ENCODE measurements at regions not wholly inside any gene's neighbourhood (a gene's known extent, or its start where the extent isn't known, plus 50 kb on each side); places are given as distances from the start of the nearest gene placed in this dataset.

DNA sequence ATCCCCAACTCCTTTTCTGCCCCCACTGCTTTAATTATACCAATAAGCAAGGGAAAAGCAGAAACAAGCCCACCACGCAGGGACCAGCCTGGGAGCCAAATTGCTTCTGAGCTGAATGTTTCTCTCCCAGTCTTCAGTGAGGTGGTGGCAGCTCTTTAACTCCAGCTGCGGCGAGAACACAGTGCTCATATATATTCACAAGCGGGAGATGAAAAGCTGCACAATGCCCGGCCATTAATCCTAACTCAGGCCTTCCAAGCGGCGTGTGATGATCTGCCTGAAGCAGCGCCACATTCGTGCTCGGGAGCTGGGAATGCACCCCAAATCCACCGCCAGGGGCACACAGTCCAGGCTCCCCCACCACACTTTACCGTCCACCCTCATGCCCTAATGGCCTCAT lies 203.7 kb upstream of the SDK2 start:
- intact Hi-C loops (cut with micrococcal nuclease) = no loop called here
- Histone ChIP-seq H3K4me1 (ENCODE audit: control insufficient read depth in 2 of 2, insufficient read depth in 2 of 2, low read length in 2 of 2) (no peaks in the 10 kb centered on the region), H3K79me2 (ENCODE audit: control insufficient read depth, insufficient read depth, low read length) (no peaks in the 10 kb centered on the region), H3K36me3 (replicated peaks in 1 of 2; ENCODE audit: control extremely low read depth in 1 of 2, control insufficient read depth in 1 of 2, extremely low read depth in 1 of 2, insufficient read depth in 2 of 2, low read length in 1 of 2) (no peaks in the 10 kb centered on the region), H3K9me3 (ENCODE audit: control extremely low read depth in 1 of 3, control insufficient read depth in 2 of 3, insufficient read depth in 1 of 3, low read length in 2 of 3) (peaks cover 0 to 7% (median 0%) of the 10 kb centered on the region in 3 donors), H3K9ac (ENCODE audit: low read length) (no peak overlapping the region), H3K27me3 (replicated peaks in 1 of 4; ENCODE audit: control extremely low read depth in 1 of 4, control insufficient read depth in 3 of 4, insufficient read depth in 4 of 4, low read length in 3 of 4) (peaks cover 0 to 3% (median 0%) of the 10 kb centered on the region in 4 experiments), H3K4me3 (ENCODE audit: control extremely low read depth in 1 of 5, extremely low read depth in 1 of 5, insufficient read depth in 1 of 5, low read depth in 2 of 5, low read length in 4 of 5) (no peak overlapping the region), H3K4me2 (replicated peaks; ENCODE audit: low read depth, low read length, poor library complexity, severe bottlenecking) (no peak overlapping the region), H2AFZ (ENCODE audit: insufficient read depth, low read depth, low read length, poor library complexity, severe bottlenecking) (no peak overlapping the region), H3K27ac (ENCODE audit: low read length in 2 of 2) (no peak overlapping the region), H4K20me1 (ENCODE audit: control insufficient read depth, insufficient read depth, low read length, poor library complexity, severe bottlenecking) (no peaks in the 10 kb centered on the region)
- Mint-ChIP-seq H3K4me3 (no peak overlapping the region), H3K27ac (no peak overlapping the region), H3K9me3 (ENCODE audit: insufficient read depth) (no peaks in the 10 kb centered on the region), H3K27me3 (peaks cover 19% of the 10 kb centered on the region), H3K4me1 (no peaks in the 10 kb centered on the region)
- ChIA-PET CTCF (no interaction called here), POLR2A (no interaction called here)
- no peak for ATAC-seq (ENCODE audit: low read depth)
- 96% methylated on average over 10 of the region's 12 CpGs for WGBS (ENCODE audit: insufficient coverage)
- DNase-seq = no peak
- TF ChIP-seq EZH2 (IDR thresholded peaks at IDR 0.05; ENCODE audit: borderline replicate concordance, insufficient read depth, low read depth, low read length, poor library complexity, severe bottlenecking) = no peak
- TF ChIP-seq, protein P1, sequence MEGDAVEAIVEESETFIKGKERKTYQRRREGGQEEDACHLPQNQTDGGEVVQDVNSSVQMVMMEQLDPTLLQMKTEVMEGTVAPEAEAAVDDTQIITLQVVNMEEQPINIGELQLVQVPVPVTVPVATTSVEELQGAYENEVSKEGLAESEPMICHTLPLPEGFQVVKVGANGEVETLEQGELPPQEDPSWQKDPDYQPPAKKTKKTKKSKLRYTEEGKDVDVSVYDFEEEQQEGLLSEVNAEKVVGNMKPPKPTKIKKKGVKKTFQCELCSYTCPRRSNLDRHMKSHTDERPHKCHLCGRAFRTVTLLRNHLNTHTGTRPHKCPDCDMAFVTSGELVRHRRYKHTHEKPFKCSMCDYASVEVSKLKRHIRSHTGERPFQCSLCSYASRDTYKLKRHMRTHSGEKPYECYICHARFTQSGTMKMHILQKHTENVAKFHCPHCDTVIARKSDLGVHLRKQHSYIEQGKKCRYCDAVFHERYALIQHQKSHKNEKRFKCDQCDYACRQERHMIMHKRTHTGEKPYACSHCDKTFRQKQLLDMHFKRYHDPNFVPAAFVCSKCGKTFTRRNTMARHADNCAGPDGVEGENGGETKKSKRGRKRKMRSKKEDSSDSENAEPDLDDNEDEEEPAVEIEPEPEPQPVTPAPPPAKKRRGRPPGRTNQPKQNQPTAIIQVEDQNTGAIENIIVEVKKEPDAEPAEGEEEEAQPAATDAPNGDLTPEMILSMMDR (IDR thresholded peaks at IDR 0.05) = no peak

DNA sequence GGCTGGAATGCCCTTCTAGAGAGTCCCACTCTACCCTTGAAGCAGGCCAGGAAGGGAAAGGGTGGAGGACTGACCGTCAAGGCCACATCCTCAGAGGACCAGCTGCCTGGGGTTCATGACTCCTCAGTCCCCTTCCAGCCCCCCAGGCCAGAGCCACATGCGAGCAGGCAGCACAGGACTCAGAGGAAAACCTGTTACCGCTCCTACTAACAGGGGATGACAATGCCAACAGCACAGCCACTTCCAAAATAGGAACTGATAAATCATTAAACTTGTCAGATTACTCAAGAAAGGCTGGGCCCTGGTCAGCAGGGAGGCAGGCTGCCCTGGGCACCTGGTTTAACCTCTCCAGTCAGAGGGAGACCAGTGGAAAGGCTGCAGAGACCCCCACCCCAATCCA lies 206.2 kb upstream of the SDK2 start:
- no peak overlapping the region for H3K9ac ChIP-seq (ENCODE audit: low read length)
- TF ChIP-seq, protein P1 (IDR thresholded peaks at IDR 0.05) = no peak
- TF ChIP-seq EZH2 (IDR thresholded peaks at IDR 0.05; ENCODE audit: borderline replicate concordance, insufficient read depth, low read depth, low read length, poor library complexity, severe bottlenecking) = no peak
- Mint-ChIP-seq H3K9me3 (ENCODE audit: insufficient read depth) (peaks cover 2% of the 10 kb centered on the region), H3K4me1 (no peaks in the 10 kb centered on the region), H3K27me3 (peaks cover 16% of the 10 kb centered on the region), H3K4me3 (no peak overlapping the region), H3K27ac (no peak overlapping the region)
- H3K27ac ChIP-seq (ENCODE audit: low read length in 2 of 2) = no peak overlapping the region
- no peak overlapping the region for H3K4me3 ChIP-seq (ENCODE audit: control extremely low read depth in 1 of 5, extremely low read depth in 1 of 5, insufficient read depth in 1 of 5, low read depth in 2 of 5, low read length in 4 of 5)
- ChIA-PET POLR2A (no interaction called here), CTCF (no interaction called here)
- no peak overlapping the region for H2AFZ ChIP-seq (ENCODE audit: insufficient read depth, low read depth, low read length, poor library complexity, severe bottlenecking)
- intact Hi-C loops (cut with micrococcal nuclease) = no loop called here
- peaks cover 0 to 21% (median 0%) of the 10 kb centered on the region in 3 donors for H3K9me3 ChIP-seq (ENCODE audit: control extremely low read depth in 1 of 3, control insufficient read depth in 2 of 3, insufficient read depth in 1 of 3, low read length in 2 of 3)
- no peaks in the 10 kb centered on the region for H3K27me3 ChIP-seq (replicated peaks in 1 of 4; ENCODE audit: control extremely low read depth in 1 of 4, control insufficient read depth in 3 of 4, insufficient read depth in 4 of 4, low read length in 3 of 4)
- no peak for ATAC-seq (ENCODE audit: low read depth)
- H3K36me3 ChIP-seq (replicated peaks in 1 of 2; ENCODE audit: control extremely low read depth in 1 of 2, control insufficient read depth in 1 of 2, extremely low read depth in 1 of 2, insufficient read depth in 2 of 2, low read length in 1 of 2) = no peaks in the 10 kb centered on the region
- DNase-seq = no peak
- WGBS (ENCODE audit: insufficient coverage) = 30% methylated on average over 3 of the region's 3 CpGs
- no peaks in the 10 kb centered on the region for H3K4me1 ChIP-seq (ENCODE audit: control insufficient read depth in 2 of 2, insufficient read depth in 2 of 2, low read length in 2 of 2)
- H3K4me2 ChIP-seq (replicated peaks; ENCODE audit: low read depth, low read length, poor library complexity, severe bottlenecking) = no peak overlapping the region
- H3K79me2 ChIP-seq (ENCODE audit: control insufficient read depth, insufficient read depth, low read length) = no peaks in the 10 kb centered on the region
- no peaks in the 10 kb centered on the region for H4K20me1 ChIP-seq (ENCODE audit: control insufficient read depth, insufficient read depth, low read length, poor library complexity, severe bottlenecking)

Measured in B cell (primary cell).